ENCODE measurements at regions not wholly inside any gene's neighbourhood (a gene's known extent, or its start where the extent isn't known, plus 50 kb on each side); places are given as distances from the start of the nearest gene placed in this dataset.

DNA sequence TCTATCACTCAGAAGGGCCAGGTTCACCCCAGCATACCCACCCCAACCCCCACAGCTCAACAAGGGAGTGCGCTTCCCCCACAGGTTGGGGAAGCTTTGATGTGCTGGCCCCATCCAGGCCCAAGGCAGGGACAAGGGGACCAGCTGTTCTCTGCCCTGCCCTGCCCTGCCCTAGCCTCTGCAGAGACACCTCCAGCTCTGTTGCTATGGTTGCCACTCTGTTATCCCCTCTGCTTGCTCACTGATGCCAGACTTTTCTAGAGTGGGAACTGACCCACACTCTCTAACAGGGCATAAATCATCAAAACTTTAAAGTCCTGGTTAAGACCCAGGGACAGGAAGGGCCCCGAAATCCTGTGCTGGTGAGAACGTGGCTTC lies 50.4 kb upstream of the ENPP7 start:
- intact Hi-C loops (cut with DNase I), result no loop called here
- peak in 2 of 10 donors; percentile 14 to 61 for DNase-seq

DNA sequence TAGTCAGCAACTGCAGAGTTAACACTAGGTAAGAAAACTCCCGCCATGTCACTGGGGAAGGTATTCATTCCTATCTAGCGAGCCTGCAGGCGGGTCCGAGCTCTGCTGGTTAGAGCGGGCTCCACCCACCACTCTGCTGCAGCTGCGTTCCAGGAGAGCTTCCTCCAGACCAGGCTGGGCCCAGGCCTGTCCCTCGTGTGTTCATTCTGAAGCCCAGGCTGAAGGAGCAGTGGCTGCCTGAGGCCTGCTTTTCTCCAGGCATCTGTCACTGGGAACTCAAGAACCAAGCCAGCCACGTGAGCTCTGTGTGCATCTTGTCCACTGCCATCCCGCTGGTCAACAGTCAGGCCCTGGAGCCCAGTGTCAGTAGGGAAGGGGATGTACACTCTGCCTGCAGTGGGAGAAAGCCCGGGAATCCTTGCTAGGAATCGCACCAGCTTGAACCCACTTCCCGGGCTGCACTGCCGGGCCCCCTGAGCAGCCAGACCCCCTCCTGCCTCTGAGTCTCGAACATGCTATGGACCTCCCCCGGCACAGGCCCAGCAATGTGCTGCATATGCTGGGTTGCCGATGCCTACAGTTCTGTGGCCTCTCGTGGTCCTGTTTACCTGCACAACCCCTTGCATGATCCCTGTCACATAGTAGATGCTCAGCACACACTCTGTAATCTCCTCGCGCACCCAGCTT lies 51.0 kb upstream of the ENPP7 start:
- peak in 3 of 10 donors; percentile 30 to 62 (median 60) for DNase-seq
- intact Hi-C loops (cut with DNase I), result no loop called here

GRCh38 chr17:79678736-79679255 lies 51.9 kb upstream of the ENPP7 start:
- peak in 3 of 10 donors; percentile 47 to 63 (median 59) for DNase-seq
- intact Hi-C loops (cut with DNase I), result no loop called here

GRCh38 chr17:79678091-79678735 lies 52.5 kb upstream of the ENPP7 start:
- intact Hi-C loops (cut with DNase I), result no loop called here
- DNase-seq, result peak in 3 of 10 donors; percentile 36 to 56 (median 39)

DNA sequence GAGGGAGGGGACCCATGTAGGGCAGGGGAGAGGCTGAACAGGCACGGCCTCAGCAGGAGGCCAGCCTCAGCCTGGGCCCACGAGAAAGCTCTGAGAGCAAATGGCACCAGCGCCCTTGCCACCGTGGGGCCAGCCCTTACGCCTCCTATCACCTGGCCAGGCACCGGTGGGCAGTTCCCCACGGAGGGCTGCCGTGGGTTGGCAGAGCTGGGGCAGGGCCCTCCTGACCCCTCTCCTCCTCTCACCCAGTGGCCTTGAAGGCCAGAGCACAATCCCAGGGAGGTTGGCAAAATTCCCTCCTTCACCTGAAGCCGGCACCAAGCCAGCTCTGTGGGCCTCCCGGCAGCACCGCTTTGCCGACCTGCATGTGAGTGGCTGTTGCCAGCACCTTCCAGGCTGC lies 53.1 kb upstream of the ENPP7 start:
- peak in 3 of 10 donors; percentile 40 to 79 (median 62) for DNase-seq
- intact Hi-C loops (cut with DNase I), result no loop called here

- peak in 2 of 10 donors; percentile 24 to 34 for DNase-seq
- intact Hi-C loops (cut with DNase I), result no loop called here
Observed at GRCh38 chr17:79676796-79677195, 53.9 kb upstream of the ENPP7 start.

GRCh38 chr17:79675413-79675725 lies 55.4 kb upstream of the ENPP7 start:
- intact Hi-C loops (cut with DNase I), result no loop called here

GRCh38 chr17:79674506-79675412 lies 56.0 kb upstream of the ENPP7 start:
- DNase-seq, result peak in 2 of 10 donors; percentile 66 to 73
- intact Hi-C loops (cut with DNase I), result no loop called here

More at GRCh38 chr17:79675413-79675725, 55.4 kb upstream of the ENPP7 start:
- peak in 1 of 10 donors; percentile 55 for DNase-seq

- intact Hi-C loops (cut with DNase I), result no loop called here
- DNase-seq, result no peak
Observed at GRCh38 chr17:79673517-79673916, 57.2 kb upstream of the ENPP7 start.

- peak in 3 of 10 donors; percentile 42 to 54 (median 52) for DNase-seq
- intact Hi-C loops (cut with DNase I), result no loop called here
Observed at GRCh38 chr17:79672496-79672895, 58.2 kb upstream of the ENPP7 start.

- intact Hi-C loops (cut with DNase I), result no loop called here
- peak in 3 of 10 donors; percentile 22 to 64 (median 37) for DNase-seq
Observed at GRCh38 chr17:79671085-79671694, 59.6 kb upstream of the ENPP7 start.

GRCh38 chr17:79670537-79671084 lies 59.8 kb upstream of the RBFOX3 start:
- intact Hi-C loops (cut with DNase I), result no loop called here
- peak in 2 of 10 donors; percentile 72 to 76 for DNase-seq

- intact Hi-C loops (cut with DNase I), result no loop called here
- DNase-seq, result peak in 2 of 10 donors; percentile 17 to 42
Observed at GRCh38 chr17:79669861-79670260, 59.0 kb upstream of the RBFOX3 start.

DNA sequence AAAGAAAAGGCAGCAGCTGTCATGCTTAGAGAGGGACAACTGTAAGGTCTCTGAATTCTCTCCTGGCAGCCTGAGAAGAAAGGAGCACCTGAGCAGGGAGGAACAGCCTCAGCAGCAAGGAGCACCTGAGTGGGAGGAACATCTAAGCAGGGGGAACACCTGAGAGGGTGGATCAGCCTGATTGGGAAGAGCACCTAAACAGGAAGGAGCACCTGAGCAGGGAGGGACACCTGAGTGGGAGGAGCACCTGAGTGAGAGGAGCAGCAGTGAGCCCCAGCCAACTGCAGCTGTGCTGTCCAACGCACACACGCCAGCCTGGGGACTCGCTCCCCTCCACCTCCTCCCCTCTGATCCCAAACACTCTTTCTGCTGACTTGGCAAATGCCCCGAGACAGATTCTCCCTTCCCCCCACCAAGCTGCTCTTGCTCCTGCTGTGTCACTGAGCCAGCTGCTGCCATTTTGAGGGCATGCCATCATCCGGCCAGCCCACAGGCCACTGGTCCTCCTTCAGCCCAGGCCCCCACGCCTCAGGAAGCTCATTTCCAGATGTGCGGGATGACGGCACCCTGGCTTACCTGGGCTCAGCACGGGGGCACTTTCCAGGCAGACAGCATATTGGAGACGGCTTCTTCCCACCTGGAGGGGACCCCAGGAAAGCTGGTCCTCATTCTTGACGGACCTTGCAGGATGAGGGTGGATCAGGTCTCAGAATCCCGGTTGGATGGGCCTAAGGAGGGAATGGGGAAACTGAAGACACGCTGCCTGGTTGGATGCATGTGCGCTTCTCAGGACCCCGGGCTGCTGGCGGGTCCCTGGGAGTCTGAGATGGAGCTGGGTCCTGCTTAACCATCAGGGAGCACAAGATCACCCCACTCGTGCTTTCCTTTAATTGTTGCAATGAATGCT lies 57.7 kb upstream of the RBFOX3 start:
- DNase-seq, result peak in 3 of 10 donors; percentile 48 to 67 (median 60)
- intact Hi-C loops (cut with DNase I), result no loop called here

DNA sequence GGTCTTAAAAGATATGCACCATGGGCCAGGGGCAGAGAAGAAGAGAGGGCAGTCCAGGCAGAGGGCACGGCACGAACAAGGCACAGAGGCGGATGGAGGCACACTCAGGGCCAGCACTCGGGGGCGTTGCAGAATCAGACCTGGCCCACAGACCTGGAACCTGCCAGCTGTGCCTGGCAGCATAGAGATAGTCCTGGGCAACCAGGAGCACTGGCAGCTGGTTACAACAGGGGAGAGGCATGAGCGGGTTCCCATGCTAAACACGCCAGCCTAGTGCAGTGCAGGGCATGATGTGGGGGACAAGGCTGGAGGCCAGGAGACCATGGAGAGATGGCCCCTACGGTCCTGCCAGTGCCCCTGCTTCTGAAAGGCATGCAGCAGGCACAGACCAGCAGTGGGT lies 56.9 kb upstream of the RBFOX3 start:
- intact Hi-C loops (cut with DNase I), result no loop called here
- DNase-seq, result peak in 2 of 10 donors; percentile 55 to 56

- intact Hi-C loops (cut with DNase I), result no loop called here
- peak in 1 of 10 donors; percentile 47 for DNase-seq
Observed at GRCh38 chr17:79667121-79667715, 56.4 kb upstream of the RBFOX3 start.

DNA sequence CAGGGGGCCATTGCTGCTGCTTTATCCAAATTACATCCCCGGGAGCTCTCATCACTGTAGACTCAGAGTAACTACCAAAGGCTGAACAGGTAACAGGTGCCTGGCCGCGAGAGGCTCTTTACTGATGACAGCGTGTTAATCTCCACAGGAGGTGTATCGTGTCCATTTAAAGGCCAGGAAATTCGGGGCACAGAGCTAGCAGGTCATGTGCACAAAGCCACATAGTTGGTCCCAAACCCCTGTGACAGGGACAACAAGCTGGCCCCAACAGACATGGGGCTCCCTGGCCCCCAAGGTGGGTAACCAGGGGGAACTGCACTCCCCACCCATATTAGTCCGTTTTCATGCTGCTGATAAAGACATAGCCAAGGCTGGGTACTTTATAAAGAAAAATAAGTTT lies 55.3 kb upstream of the RBFOX3 start:
- intact Hi-C loops (cut with DNase I), result no loop called here
- DNase-seq, result peak in 1 of 10 donors; percentile 12

GRCh38 chr17:79664930-79665737 lies 54.3 kb upstream of the RBFOX3 start:
- DNase-seq, result peak in 9 of 10 donors; percentile 23 to 88 (median 42)
- intact Hi-C loops (cut with DNase I), result no loop called here
